ENCODE measurements at regions not wholly inside any gene's neighbourhood (a gene's known extent, or its start where the extent isn't known, plus 50 kb on each side); places are given as distances from the start of the nearest gene placed in this dataset.
A peak's percentile ranks its signal among the peaks of the same experiment; 100 is the strongest.
"Not testable (repeated sequence)": the region's sequence is repeated elsewhere in the genome, so short reads cannot be mapped to it uniquely, and the experiment has no call there.

DNA sequence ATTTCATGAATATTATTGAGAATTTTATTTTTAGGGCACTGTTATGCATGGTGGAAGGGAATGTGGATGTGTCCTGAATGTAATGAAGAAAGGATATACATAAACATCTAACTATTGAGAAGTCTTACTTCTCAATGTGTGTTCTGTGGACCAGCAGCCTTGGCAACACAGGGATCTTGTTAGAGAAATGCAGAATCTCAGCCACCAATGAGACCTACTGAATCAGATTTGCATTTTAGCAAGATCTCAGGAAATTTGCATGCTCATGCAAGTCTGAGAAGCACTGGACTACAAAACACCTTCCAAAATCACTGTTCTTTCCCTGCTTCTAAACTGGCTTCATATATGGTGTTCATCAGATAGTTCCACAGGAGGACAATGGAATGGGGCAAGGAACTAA is 139.7 kb upstream of the WDFY3 start:
- no peak for DNase-seq (ENCODE audit: low spot score)

DNA sequence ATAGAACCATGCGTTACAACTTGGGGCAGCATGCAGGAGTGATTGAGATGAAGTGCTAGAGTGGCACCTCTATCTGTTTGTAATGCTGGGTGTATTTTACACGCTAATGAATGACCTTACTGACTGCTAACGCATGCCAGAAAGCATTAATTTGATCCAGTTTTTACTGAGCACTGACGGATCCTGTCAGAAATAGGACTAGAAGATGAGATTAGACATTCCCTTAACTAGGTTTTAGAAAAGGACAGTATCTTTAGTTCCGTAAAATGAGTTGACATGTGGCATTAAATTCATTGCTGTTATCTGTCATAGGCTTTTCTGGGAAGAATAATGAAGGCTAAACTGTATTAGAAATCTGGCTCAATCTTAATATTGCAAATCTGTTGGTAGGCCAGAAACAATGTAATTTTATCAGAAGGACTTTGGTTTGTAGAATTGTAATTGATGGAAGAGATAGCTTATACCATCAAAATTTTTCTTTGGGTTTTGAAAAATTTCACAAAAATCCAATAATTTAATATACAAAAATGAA is 140.4 kb upstream of the WDFY3 start:
- no peak for DNase-seq (ENCODE audit: low spot score)

DNA sequence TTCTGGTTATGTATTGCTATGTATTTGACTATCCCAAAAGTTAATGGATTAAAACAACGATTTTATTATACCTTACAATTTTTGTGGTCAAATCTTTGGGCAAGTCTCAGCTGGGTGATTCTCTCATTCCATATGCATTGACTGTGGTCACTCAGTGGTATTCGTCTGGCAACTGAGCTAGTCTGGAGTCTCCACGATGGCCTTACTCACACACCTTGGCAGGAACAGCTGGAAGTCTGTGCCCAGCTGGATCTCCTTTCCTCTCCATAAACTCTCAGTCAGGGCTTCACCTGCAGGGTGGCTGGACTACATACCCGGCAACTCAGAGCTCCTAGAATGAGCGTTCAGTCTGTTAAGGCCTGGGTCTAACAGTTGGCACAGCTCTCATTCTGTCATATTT is 141.1 kb upstream of the WDFY3 start:
- DNase-seq (ENCODE audit: low spot score) = no peak

DNA sequence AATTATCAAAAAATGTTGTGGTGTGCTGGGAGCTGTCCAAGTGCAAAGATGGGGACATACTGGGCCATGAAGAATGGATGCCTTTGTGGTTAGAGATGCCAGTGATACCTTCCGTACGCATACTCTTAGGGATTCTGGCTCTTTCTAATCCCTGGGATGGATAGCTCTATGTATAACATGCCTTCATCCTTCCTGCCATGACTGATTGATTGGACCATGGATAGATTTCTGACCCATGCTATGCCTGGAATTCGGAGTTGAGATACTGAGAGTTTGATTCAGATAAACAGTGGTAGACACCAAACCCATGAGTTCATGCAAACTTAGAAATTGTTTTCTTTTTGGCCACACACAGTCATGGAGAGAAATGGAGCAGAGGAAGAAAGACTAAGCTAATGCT is 147.2 kb upstream of the WDFY3 start:
- DNase-seq (ENCODE audit: low spot score) = no peak

DNA sequence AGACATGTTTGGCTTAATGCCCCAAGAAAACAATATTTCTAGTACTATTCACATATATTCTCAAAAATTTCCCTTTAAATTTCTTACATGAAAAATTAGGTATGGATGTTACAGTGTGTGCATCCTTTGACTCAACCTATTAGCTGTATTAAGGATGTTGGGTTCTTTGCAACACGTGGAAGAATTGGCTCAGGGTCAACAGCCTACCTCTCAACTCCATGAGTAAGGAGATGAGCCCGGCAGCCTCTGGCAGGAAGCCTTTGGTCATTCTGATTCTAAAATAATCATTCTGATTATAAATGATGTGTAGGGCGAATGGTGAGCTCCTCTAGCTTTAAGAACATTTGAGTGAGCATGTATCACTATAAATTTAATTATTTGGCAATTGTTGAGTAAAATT is 148.0 kb upstream of the WDFY3 start:
- no peak for DNase-seq (ENCODE audit: low spot score)

DNA sequence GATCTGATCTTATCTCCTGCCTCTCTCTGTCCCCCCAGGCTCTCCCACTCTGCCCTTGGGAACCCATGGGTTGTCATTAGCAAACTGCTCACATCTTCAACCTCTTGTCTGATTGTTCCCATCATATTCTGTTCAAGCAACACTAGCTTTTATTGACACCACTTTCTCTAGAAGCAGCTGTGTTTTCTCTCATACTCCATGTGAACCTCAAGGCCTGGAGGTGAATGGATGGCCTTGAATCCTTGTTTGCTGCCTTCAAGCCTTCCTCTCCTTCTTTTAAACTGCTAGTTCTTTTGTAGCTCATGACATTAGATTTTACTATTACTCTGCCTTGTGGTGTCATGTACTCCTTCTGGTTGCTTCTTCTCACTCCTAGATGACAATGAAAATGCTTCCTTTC is 149.5 kb upstream of the WDFY3 start:
- no peak for DNase-seq (ENCODE audit: low spot score)

DNA sequence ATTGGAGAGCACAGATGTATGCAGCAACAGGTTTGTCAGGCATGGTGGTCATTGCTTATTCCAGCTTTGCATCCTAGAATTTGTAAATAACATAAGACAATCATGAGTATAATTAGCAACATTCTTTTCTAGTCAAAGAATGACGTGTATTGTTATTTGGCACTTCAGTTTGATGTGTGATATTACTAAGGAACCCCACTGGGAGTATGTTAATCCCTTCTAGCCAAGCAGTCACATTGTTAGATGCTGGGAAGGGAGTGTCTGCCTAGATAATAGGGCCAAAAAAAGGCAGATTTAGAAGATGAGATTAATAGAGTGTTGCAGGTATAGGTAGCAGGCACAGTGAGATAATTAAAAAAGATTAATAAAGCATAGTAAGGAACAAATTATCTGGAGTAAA is 159.2 kb upstream of the WDFY3 start:
- DNase-seq (ENCODE audit: low spot score) = no peak

DNA sequence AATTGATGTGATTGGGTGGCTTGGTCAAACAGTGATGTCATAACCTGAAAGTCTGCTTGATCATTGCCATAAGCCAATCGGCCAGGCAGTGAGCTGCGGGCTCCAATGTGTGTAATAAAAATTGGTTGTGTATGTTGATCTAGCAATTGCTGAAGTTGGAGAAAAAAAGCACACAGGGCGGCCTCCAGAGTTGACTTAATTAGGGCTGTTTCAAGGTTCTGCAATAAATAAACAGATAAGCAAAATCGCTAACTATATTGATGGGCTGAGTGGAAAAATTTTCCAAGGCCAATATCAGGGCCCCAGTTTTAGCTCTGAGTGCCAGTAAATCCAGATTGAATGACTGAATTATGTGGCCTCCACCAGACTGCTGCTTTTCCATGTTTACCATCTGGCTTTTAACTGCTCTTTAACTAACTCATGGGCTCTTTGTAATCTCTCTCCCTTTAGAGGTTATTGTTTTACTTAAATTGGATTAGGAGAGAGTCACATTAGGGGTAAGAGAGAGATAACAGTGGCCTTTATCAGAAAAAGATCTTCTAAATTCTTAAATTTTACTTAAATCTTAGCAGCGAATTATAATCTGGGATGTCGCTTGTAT is 160.6 kb upstream of the WDFY3 start:
- DNase-seq (ENCODE audit: low spot score) = no peak

DNA sequence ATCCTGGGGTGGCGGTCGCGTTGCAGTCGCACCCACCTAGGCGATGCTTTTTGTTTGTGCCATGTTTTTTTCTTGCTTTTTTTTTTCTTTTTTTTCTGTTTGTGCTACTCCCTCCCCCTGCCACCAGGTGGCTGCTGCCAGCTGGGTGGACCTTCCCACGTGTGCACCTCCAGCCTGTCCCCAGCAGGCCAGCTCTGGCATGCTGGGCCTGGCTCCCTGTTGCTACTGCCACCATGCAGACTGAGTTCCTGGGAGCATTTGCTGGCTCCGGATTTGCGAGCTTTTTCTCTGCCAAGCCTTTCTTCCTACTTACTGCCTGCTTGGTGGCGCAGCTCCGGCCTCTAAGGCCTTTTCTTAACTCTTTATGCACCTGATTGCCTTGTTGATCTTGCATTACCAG is 161.2 kb upstream of the WDFY3 start:
- DNase-seq (ENCODE audit: low spot score) = no peak

DNA sequence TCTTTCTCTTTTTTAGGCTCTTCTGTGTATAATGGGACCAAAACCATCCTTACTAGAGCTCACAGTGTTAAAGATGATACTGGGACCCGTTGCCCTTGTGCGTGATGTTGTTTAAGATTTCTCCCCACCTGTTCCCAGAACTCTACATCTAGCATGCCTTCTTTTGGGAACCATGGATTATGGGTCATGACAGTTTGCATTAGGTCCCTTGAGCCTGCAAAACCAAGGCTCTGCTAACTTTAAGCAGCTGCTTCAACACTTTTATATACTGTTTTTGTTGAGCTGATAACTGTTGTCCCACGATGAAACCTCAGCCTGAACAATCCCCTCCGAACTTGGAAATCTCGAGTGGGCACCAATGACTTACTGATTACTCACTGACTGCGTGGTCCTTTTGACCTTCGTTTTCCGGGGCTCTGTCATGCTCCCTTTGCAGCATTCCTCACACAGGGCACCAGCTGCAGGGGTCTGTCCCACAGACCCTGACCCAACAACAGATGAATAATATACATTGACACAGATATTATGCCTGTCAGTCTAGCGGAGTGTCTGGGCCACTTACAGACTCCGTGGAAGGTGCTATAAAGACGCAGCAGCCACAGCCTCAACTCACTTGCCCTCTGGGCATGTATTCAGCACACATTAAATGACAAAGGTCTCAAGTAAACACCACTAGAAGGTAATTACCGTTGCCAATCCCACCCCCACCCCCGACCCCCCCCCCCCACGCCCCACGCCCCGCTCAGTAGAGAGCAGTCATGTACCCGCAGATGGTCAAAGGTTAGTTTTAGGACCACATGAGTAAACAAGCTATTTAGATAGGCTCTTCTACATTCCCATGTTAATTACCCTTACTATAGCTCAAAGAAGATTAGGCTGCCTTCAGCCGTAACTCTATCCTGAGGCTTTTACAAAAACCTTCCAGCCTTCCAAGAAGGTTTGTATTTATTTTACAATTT is 162.0 kb upstream of the WDFY3 start:
- no peak for DNase-seq (ENCODE audit: low spot score)

DNA sequence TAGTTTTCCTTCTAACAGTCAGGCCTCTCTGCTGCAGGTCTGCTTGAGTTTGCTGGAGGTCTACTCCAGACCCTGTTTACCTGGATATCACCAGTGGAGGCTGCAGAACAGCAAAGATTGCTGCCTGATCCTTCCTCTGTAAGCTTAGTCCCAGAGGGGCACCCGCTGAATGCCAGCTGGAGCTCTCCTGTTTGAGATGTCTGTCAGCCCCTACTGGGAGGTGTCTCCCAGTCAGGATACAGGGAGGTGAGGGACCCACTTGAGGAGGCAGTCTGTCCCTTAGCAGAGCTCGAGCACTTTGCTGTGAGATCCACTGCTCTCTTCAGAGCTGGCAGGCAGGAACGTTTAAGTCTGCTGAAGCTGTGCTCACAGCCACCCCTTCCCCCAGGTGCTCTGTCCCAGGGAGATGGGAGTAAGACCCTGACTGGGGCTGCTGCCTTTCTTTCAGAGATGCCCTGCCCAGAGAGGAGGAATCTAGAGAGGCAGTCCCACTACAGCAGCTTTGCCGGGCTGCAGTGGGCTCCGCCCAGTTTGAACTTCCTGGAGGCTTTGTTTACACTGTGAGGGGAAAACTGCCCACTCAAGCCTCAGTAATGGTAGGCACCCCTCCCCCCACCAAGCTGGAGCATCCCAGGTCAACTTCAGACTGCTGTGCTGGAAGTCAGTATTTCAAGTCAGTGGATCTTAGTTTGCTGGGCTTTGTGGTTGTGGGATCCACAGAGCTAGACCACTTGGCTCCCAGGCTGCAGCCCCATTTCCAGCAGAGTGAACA is 163.1 kb upstream of the WDFY3 start:
- DNase-seq (ENCODE audit: low spot score) = not testable (repeated sequence)

DNA sequence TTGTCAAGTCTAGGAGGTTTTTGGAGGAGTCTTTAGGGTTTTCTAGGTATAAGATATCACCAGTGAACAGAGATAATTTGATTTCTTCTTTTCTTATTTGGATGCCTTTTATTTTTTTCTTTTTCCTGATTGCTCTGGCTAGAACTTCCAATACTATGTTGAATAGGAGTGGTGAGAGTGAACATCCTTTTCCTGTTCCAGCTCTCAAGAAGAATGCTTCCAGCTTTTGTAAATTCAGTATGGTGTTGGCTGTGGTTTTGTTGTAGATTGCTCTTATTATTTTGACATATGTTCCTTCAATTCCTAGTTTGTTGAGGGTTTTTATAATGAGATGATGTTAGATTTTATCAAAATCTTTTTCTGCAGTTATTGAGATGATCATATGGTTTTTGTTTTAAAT is 165.6 kb upstream of the WDFY3 start:
- no peak for DNase-seq (ENCODE audit: low spot score)

DNA sequence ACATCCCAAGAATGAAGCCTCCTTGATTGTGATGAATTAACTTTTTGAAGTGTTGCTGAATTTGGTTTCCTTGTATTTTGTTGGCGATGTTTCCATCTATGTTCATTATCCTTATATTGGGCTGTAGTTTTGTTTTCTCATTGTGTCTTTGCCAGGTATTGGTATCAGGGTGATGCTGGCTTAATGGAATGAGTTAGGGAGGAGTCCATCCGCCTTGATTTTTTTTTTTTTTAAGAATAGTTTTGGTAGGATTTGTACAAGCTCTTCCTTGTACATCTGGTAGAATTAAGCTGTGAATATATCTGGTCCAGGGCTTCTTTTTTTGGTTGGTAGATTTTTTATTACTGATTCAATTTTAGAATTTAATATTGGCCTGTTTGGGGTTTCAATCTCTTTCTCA is 166.1 kb upstream of the WDFY3 start:
- DNase-seq (ENCODE audit: low spot score) = no peak

DNA sequence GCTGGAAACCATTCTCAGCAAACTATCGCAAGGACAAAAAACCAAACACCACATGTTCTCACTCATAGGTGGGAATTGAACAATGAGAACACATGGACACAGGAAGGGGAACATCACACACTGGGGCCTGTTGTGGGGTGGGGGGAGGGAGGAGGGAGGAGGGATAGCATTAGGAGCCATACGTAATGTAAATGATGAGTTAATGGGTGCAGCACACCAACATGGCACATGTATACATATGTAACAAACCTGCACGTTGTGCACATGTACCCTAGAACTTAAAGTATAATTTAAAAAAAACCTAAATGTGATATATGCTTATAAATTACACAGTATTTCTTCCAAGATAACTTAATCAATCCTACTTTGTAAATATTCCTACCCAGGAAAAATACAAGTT is 173.3 kb upstream of the WDFY3 start:
- not testable (repeated sequence) for DNase-seq (ENCODE audit: low spot score)

DNA sequence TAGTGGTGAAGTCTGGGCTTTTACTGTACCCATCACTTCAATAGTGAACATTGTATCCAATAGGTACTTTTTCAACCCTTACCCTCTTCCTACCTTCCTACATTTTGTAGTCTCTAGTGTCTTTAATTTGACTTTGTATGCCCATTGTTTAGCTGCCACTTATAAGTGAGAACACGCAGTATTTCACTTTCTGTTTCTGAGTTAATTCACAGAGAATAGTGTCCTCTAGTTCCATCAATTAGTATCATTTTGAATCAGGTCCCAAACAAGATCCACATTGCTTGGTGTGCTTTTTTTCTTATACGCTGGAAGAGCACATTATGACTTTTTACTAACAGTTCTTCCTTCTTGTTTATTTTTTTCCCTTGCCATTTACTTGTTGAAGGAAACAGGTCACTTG is 176.0 kb upstream of the WDFY3 start:
- no peak for DNase-seq (ENCODE audit: low spot score)

DNA sequence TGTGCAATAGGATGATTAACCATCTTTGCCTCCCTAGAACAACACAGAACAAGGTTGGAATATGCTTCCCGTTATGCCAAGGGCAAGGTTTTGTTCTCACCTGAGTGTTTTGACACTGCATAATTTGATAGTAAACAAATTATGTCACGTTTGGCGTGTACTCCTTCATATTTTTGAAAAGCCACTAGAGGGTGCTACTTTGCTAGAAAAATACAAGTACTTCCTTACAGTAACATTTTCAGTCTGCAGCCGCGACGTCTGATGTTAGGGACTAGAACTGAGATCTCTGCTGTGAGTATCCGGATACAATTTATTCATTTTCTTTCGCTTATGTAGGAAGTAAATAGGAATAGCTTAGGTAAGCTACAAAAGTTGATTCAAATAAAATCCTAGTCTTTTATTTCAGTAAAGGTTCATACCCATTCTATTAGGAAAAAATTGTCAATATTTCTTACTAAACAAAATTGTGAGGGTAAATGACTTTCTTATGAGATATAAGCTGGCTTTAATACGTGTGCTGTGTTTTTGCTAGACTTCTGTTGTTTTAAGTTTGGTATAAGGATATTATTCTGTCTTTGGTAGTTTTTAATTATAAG is 181.1 kb upstream of the WDFY3 start:
- DNase-seq (ENCODE audit: low spot score) = peak; percentile 17

DNA sequence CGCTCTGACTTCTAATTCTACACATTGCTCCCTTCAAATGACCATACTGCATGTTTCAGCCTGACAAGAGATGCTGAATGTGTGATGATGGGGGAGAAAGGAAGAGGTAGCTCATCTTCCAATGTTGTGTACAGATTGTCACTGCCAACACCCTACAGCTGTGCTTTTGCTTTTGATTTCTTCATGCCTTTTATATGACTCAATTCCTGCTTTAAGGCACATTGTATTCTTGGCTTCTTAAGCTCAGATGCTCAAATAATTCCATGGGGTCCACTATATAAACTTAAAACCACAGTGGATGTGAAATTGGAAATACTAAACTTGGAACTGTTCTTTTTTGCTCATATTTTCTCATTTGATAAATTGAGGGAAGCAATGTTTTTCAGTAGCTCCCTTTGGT is 183.2 kb upstream of the WDFY3 start:
- DNase-seq (ENCODE audit: low spot score) = no peak

DNA sequence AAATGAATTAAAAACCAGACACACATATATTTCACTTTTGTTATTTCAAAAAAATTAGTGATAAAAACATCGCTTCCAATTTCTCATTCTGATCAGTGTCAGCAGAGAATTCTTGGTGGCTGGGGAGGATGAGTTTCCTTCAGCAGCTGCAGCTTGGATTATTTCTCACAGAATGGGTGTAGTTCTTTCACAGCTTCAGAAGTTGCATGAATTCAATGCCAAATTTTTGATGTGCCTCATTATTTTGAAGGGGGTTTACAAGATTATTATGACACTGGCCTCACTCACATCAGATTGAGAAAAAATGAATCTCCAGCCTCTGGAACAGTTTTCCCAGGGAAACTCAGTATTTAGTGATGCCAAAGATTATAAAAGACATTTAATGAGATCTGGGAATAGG is 184.9 kb upstream of the WDFY3 start:
- DNase-seq (ENCODE audit: low spot score) = no peak

DNA sequence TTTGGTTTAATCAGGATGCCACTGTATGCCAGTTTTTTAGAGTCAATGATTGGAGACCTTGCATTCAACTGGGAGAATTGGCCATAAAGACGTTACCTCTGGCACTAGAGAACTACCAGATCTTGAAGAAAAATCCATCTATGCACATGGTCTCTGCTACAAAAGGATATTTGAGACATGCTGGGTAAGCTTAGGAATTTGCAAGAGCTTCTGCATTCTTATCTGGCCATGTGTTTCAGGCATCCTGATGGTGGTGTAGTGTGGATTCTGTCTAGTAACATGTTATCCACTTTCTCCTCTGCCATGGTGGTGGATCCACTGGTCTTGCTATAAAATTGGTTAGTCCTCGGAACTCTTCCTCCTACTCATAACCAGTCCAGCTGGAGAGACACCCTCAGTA is 185.3 kb upstream of the WDFY3 start:
- DNase-seq (ENCODE audit: low spot score) = no peak

DNA sequence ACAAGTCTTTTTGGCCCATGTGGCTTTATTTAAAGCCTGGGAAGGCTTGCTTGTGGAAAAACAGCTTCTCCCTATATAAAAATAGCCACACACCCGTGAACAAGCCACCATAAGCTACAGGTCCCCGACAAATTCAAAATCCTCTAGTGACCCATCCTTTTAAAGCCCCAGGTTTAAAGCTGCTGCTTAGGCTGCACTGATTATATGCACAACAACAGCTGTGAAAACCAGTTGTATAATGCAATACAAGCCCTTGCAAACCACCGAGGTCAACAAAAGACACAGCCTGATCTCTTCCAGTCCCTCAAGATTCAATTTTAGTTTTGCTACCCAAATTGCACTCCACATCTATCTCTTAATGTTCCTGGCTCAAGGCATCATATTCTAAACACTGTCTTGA is 186.0 kb upstream of the WDFY3 start:
- DNase-seq (ENCODE audit: low spot score) = no peak

DNA sequence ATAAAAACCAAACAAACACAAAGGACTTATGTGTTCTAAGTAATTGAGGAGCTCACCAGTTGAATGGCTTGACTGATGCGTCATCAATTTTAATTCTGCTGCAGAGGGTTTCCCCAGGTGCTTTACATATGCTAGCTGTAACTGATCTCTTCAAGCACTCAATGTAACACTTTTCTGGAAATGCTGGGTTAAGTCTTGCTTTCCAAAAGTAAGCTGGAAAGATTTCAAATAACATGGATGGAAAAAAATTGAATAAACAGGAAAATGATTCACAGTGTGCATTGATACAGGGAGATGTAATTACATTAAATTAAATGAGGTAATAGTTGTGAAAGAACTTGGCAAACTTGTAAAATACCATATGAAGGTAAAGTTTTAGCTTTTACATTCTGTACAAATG is 186.7 kb upstream of the WDFY3 start:
- no peak for DNase-seq (ENCODE audit: low spot score)

DNA sequence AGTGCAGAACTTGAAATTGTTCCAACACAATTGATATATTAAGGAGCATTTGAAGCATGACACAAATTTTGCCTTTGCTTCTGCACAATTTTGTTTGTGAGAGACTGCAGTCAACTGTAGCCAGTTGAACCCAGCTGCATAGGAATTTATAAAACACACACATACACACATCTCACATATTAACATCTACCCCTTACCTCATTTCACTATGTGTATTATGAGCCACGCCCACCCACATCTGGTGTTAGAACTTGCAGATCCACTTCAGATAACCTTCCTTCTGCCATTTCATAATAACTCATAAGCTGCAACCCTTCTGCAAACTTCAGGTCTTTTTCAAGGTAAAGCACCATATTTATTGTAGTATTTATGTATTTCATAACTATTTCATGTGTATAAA is 188.1 kb upstream of the WDFY3 start:
- no peak for DNase-seq (ENCODE audit: low spot score)
